ENCODE measurements at regions not wholly inside any gene's neighbourhood (a gene's known extent, or its start where the extent isn't known, plus 50 kb on each side); places are given as distances from the start of the nearest gene placed in this dataset.
"Not testable (repeated sequence)": the region's sequence is repeated elsewhere in the genome, so short reads cannot be mapped to it uniquely, and the experiment has no call there.

GRCh38 chr5:82445726-82446335, 167.7 kb upstream of the RPS23 start:
- no peaks in the 10 kb centered on the region for H3K4me1 ChIP-seq
- H3K4me3 ChIP-seq = no peak overlapping the region
- 65 to 66% methylated on average over 3 of the region's 3 CpGs for WGBS, 2 donors
- H3K27ac ChIP-seq = no peak overlapping the region
- no peaks in the 10 kb centered on the region for H3K36me3 ChIP-seq (replicated peaks in 1 of 2; ENCODE audit: insufficient read depth in 1 of 2, low read depth in 2 of 2)
- intact Hi-C loops (cut with DNase I) = no loop called here
- H3K9me3 ChIP-seq = no peaks in the 10 kb centered on the region
- H3K27me3 ChIP-seq = no peaks in the 10 kb centered on the region
- no peak for ATAC-seq
- no peak for DNase-seq
- TF ChIP-seq CTCF (IDR thresholded peaks at IDR 0.05) (no peak), POLR2A (IDR thresholded peaks at IDR 0.05) (no peak)

GRCh38 chr5:82439750-82440445, 161.7 kb upstream of the RPS23 start:
- ATAC-seq (no peak), DNase-seq (no peak)
- Histone ChIP-seq H3K4me1 (no peaks in the 10 kb centered on the region), H3K27ac (no peak overlapping the region), H3K27me3 (no peaks in the 10 kb centered on the region), H3K4me3 (no peak overlapping the region), H3K9me3 (no peaks in the 10 kb centered on the region), H3K36me3 (replicated peaks in 1 of 2; ENCODE audit: insufficient read depth in 1 of 2, low read depth in 2 of 2) (no peaks in the 10 kb centered on the region)
- 63 to 77% methylated on average over 4 of the region's 4 CpGs for WGBS, 2 donors
- TF ChIP-seq CTCF (IDR thresholded peaks at IDR 0.05) (no peak), POLR2A (IDR thresholded peaks at IDR 0.05) (no peak)
- intact Hi-C loops (cut with DNase I) = no loop called here

GRCh38 chr5:82437565-82437964, 159.4 kb upstream of the RPS23 start:
- H3K27me3 ChIP-seq; H3K9me3 ChIP-seq; H3K4me3 ChIP-seq; H3K27ac ChIP-seq; H3K4me1 ChIP-seq; intact Hi-C loops (cut with DNase I); DNase-seq; ATAC-seq; H3K36me3 ChIP-seq (replicated peaks in 1 of 2; ENCODE audit: insufficient read depth in 1 of 2, low read depth in 2 of 2): not testable (repeated sequence)
- 65 to 66% methylated on average over 4 of the region's 4 CpGs for WGBS, 2 donors

GRCh38 chr5:82436291-82436690, 158.1 kb upstream of the RPS23 start:
- no peaks in the 10 kb centered on the region for H3K36me3 ChIP-seq (replicated peaks in 1 of 2; ENCODE audit: insufficient read depth in 1 of 2, low read depth in 2 of 2)

GRCh38 chr5:82434696-82435660, 156.8 kb upstream of the RPS23 start:
- H3K4me3 ChIP-seq; ATAC-seq; H3K9me3 ChIP-seq; H3K36me3 ChIP-seq (replicated peaks in 1 of 2; ENCODE audit: insufficient read depth in 1 of 2, low read depth in 2 of 2); H3K4me1 ChIP-seq; H3K27ac ChIP-seq; intact Hi-C loops (cut with DNase I); H3K27me3 ChIP-seq; DNase-seq: not testable (repeated sequence)
- WGBS, 2 donors = 81 to 84% methylated on average over 25 to 35 of the region's 35 CpGs

More at GRCh38 chr5:82436291-82436690, 158.1 kb upstream of the RPS23 start:
- Histone ChIP-seq H3K27ac (no peak overlapping the region), H3K4me1 (no peaks in the 10 kb centered on the region), H3K9me3 (no peaks in the 10 kb centered on the region), H3K4me3 (no peak overlapping the region), H3K27me3 (no peaks in the 10 kb centered on the region)
- intact Hi-C loops (cut with DNase I) = no loop called here
- ATAC-seq = no peak
- WGBS, 2 donors = 28 to 58% methylated on average over 2 of the region's 2 CpGs
- no peak for DNase-seq
- TF ChIP-seq CTCF (IDR thresholded peaks at IDR 0.05) (no peak), POLR2A (IDR thresholded peaks at IDR 0.05) (no peak)

Measured in body of pancreas (tissue), 4 donors.